ENCODE measurements at regions not wholly inside any gene's neighbourhood (a gene's known extent, or its start where the extent isn't known, plus 50 kb on each side); places are given as distances from the start of the nearest gene placed in this dataset.
A peak's percentile ranks its signal among the peaks of the same experiment; 100 is the strongest.

- TF ChIP-seq, protein P1, sequence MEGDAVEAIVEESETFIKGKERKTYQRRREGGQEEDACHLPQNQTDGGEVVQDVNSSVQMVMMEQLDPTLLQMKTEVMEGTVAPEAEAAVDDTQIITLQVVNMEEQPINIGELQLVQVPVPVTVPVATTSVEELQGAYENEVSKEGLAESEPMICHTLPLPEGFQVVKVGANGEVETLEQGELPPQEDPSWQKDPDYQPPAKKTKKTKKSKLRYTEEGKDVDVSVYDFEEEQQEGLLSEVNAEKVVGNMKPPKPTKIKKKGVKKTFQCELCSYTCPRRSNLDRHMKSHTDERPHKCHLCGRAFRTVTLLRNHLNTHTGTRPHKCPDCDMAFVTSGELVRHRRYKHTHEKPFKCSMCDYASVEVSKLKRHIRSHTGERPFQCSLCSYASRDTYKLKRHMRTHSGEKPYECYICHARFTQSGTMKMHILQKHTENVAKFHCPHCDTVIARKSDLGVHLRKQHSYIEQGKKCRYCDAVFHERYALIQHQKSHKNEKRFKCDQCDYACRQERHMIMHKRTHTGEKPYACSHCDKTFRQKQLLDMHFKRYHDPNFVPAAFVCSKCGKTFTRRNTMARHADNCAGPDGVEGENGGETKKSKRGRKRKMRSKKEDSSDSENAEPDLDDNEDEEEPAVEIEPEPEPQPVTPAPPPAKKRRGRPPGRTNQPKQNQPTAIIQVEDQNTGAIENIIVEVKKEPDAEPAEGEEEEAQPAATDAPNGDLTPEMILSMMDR (IDR thresholded peaks at IDR 0.05; ENCODE audit: low read depth, low read length): no peak
- H3K4me3 ChIP-seq (replicated peaks in 1 of 2; ENCODE audit: low read depth in 2 of 2, low read length in 2 of 2): no peak overlapping the region
- no peak for DNase-seq (ENCODE audit: low read depth in 2 of 2)
Observed at GRCh38 chr2:240309214-240309613, 126.2 kb upstream of the GPC1 start.

GRCh38 chr2:240310201-240310600 lies 125.3 kb upstream of the GPC1 start:
- TF ChIP-seq, protein P1 (IDR thresholded peaks at IDR 0.05; ENCODE audit: low read depth, low read length): no peak
- no peak for DNase-seq (ENCODE audit: low read depth in 2 of 2)
- H3K4me3 ChIP-seq (replicated peaks in 1 of 2; ENCODE audit: low read depth in 2 of 2, low read length in 2 of 2): no peak overlapping the region

DNA sequence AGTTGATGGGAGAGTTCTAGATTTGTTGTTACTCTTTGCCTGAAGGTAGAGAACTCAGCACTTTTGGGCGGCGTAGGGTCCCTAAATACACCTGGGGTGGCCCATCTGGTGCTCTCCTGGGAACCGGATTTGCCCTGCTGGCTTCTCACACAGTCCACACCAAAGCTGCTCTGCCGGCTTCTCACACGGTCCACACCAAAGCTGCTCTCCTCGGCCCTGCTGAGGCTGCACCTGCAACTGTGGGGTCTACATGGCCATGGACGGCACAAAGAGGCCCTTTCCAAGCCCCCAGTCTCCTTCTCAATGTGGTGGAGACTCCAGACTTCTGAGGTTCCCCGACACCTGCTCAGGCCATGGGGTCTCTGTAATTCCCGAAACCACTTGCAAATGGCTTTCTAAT lies 124.8 kb upstream of the GPC1 start:
- DNase-seq (ENCODE audit: low read depth in 2 of 2): no peak
- no peak overlapping the region for H3K4me3 ChIP-seq (replicated peaks in 1 of 2; ENCODE audit: low read depth in 2 of 2, low read length in 2 of 2)
- TF ChIP-seq, protein P1 (IDR thresholded peaks at IDR 0.05; ENCODE audit: low read depth, low read length): no peak

GRCh38 chr2:240311821-240312220 lies 123.6 kb upstream of the GPC1 start:
- no peak overlapping the region for H3K4me3 ChIP-seq (replicated peaks in 1 of 2; ENCODE audit: low read depth in 2 of 2, low read length in 2 of 2)
- DNase-seq (ENCODE audit: low read depth in 2 of 2): no peak
- TF ChIP-seq, protein P1 (IDR thresholded peaks at IDR 0.05; ENCODE audit: low read depth, low read length): no peak

GRCh38 chr2:240319221-240319854 lies 116.1 kb upstream of the GPC1 start:
- TF ChIP-seq, protein P1 (IDR thresholded peaks at IDR 0.05; ENCODE audit: low read depth, low read length): no peak
- DNase-seq (ENCODE audit: low read depth in 2 of 2): peak; percentile 5 to 23
- H3K4me3 ChIP-seq (replicated peaks in 1 of 2; ENCODE audit: low read depth in 2 of 2, low read length in 2 of 2): no peak overlapping the region

DNA sequence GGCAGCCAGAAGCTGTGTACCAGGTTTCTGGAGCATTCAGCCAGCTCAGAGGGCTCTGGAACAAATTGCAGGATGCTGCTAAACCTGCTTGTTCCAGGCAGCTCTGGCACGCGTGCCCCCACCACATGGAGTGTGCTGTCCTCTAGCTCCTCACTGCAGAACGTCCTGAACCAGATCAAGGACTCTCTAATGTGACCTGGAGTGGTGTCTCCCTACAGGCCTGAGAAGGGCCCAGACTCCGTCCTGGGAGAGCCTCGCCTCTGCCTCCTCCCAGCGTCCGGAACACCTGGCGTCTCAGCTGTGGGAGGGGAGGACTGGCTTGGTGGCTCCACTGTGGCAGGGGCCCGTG lies 115.6 kb upstream of the GPC1 start:
- DNase-seq (ENCODE audit: low read depth in 2 of 2): no peak
- TF ChIP-seq, protein P1 (IDR thresholded peaks at IDR 0.05; ENCODE audit: low read depth, low read length): no peak

More for the DNA sequence above, 115.6 kb upstream of the GPC1 start:
- no peak overlapping the region for H3K4me3 ChIP-seq (replicated peaks in 1 of 2; ENCODE audit: low read depth in 2 of 2, low read length in 2 of 2)
